AG04450 (cell line): ENCODE measurements at regions not wholly inside any gene's neighbourhood (a gene's known extent, or its start where the extent isn't known, plus 50 kb on each side); places are given as distances from the start of the nearest gene placed in this dataset.
A peak's percentile ranks its signal among the peaks of the same experiment; 100 is the strongest.

ENCODE experiments used
- CTCF ChIA-PET: fragments of 300-600, 350-600 bp; formaldehyde crosslinking; extraction: SDS; loops from one replicate; lab custom pipeline; 2022; ENCODE audit warnings: antibody characterized with exemption, inconsistent platforms; lab: Charles Lee
- POLR2A ChIA-PET: fragments of 350-600 bp; formaldehyde crosslinking; extraction: SDS; loops from one replicate; lab custom pipeline; 2021; ENCODE audit warnings: antibody characterized with exemption, inconsistent platforms; lab: Yijun Ruan, JAX
- DNase-seq: peaks from one replicate; pipeline ENCODE4 v3.0.0-alpha.2; 2011; ENCODE audit warnings: low read depth, low spot score
- H3K27ac ChIP-seq: one replicate; pipeline ENCODE4 v1.5.1; 2012; ENCODE audit warnings: low read depth, low read length, control low read depth
- H3K27me3 ChIP-seq: one replicate; pipeline ENCODE4 v1.6.0; 2012; ENCODE audit warnings: low read length; ENCODE audit not compliant: control insufficient read depth, insufficient read depth
- H3K4me3 ChIP-seq: 2 replicates; pipeline ENCODE4 v1.5.1; 2011; ENCODE audit warnings: mild to moderate bottlenecking, low read depth, low read length, control low read depth
- H3K9me3 ChIP-seq: 2 replicates; pipeline ENCODE4 v1.5.1; 2012; ENCODE audit warnings: low read length; ENCODE audit not compliant: control insufficient read depth, insufficient read depth
- TF ChIP-seq, protein P1 (sequence below): IDR thresholded peaks from 2 replicates; pipeline ENCODE4 v1.5.1; 2011; ENCODE audit warnings: low read depth, low read length, control low read depth, inconsistent platforms

DNA sequence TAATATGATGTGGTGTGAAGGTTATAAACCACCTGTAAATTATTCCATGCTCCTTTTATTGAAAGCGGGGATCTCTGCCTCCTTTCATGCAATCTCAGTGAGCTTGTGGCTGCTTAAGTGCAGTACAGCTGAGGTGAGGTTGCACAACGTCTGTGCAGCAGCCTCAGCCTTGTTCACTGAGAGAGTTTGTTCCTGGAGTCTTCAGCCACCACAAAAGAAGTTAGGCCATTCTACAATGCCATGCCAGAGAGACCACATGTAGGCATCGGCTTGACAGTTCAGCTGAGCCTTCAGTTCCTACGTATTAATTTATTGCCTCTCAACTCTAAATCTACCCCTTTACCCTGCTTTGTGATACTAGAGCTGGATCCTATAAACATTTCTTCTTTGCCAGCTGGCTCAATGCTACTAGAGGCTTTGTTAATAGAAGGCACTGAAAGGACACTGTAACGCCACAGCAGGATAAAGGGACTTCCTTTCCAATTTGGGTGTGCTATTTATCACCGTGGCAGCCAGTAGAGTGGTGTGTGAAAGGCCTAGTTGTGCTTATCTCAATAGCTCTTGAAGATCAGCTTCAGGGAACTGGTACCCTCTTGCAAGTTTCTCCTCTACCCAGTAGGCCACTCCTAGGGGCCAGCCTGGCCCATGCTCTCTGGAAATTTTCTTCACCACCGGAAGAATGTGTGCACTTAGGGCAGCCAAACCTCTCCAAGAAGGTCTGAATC lies 337.7 kb downstream of the IPO8 start:
- DNase-seq = no peak
- Histone ChIP-seq H3K4me3 (no peak overlapping the region), H3K27ac (no peak overlapping the region), H3K27me3 (no peaks in the 10 kb centered on the region), H3K9me3 (no peaks in the 10 kb centered on the region)
- POLR2A ChIA-PET = no interaction called here
- CTCF ChIA-PET = no interaction called here
- TF ChIP-seq, protein P1, sequence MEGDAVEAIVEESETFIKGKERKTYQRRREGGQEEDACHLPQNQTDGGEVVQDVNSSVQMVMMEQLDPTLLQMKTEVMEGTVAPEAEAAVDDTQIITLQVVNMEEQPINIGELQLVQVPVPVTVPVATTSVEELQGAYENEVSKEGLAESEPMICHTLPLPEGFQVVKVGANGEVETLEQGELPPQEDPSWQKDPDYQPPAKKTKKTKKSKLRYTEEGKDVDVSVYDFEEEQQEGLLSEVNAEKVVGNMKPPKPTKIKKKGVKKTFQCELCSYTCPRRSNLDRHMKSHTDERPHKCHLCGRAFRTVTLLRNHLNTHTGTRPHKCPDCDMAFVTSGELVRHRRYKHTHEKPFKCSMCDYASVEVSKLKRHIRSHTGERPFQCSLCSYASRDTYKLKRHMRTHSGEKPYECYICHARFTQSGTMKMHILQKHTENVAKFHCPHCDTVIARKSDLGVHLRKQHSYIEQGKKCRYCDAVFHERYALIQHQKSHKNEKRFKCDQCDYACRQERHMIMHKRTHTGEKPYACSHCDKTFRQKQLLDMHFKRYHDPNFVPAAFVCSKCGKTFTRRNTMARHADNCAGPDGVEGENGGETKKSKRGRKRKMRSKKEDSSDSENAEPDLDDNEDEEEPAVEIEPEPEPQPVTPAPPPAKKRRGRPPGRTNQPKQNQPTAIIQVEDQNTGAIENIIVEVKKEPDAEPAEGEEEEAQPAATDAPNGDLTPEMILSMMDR = no peak

DNA sequence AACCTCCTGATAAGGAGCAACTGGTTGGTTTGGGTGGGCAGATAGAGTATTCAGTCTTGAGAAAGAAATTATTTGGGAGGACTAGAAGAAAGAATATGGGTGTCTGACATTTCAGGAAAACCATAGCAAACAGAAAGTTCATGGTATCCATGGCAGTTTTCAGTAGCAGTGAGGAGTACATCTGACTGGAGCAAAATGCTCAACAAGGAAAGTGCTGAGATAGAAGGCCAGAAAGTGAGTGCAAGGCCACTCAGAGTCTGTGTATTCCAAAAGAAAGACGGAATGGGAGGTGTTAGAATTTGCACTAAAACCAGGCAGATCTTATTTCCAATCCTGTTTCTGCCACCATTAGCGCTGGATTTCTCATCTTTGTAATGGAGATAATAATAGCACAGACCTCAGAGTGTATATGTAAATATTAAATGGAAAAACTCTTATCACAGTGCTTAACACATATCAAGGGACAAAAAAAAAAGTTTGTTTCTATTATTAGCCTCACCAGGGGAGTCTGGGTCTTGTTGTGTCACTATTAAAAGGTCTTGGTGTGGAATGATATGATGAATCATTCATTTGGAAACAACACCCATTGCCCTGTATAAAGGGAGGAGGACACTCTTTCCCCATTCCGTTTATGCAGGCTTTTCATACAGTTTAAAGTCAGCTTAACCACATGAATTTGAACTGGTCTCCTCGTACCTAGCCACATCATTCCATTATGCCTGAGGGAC lies 349.8 kb downstream of the IPO8 start:
- TF ChIP-seq, protein P1 = no peak
- Histone ChIP-seq H3K9me3 (no peaks in the 10 kb centered on the region), H3K27ac (no peak overlapping the region), H3K4me3 (no peak overlapping the region), H3K27me3 (no peaks in the 10 kb centered on the region)
- POLR2A ChIA-PET = no interaction called here
- no peak for DNase-seq
- CTCF ChIA-PET = no interaction called here

DNA sequence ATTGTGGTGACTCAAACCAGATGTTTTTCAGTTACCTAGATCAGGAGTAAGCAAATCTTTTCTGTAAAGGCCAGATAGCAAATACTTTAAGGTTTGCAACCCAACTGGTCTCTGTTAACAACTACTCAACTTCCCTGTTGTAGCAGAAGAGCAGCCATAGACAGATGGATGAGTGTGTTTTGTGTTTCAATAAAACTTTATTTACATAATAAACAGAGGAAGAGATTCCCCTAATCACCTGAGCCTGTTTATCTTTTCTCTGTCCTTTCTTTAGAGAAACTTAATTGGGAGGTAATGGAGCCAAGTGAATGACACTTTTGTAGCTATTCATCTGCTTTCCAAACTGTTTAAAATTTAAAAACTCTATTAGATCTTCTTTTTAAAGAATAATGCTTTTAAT lies 365.1 kb downstream of the IPO8 start:
- ChIA-PET CTCF (no interaction called here), POLR2A (no interaction called here)
- no peak overlapping the region for H3K4me3 ChIP-seq
- no peaks in the 10 kb centered on the region for H3K27me3 ChIP-seq
- H3K9me3 ChIP-seq = peaks cover 8% of the 10 kb centered on the region; the same call in 1 of the 2 replicates
- TF ChIP-seq, protein P1 = no peak
- no peak overlapping the region for H3K27ac ChIP-seq
- DNase-seq = no peak

DNA sequence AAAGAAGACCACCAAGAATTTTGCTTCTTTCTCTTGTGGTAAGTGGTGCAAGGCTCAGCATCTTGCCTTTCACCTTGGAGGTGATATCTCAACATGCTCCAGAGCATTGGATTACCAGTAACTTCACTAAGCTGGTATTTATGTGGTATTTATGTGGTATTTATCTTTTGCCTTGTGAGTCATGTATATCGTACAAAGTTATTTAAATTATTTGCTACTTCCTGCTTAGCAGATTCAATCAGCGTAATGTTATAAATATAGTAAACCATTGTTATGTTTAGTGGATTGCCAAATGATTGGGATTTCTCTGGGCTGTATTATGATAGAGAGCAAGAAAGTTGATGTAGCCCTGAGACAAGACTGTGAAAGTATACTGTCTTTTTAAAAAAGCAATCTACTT lies 366.4 kb downstream of the IPO8 start:
- POLR2A ChIA-PET = no interaction called here
- TF ChIP-seq, protein P1 = no peak
- CTCF ChIA-PET = no interaction called here
- Histone ChIP-seq H3K27me3 (no peaks in the 10 kb centered on the region), H3K4me3 (no peak overlapping the region), H3K9me3 (peaks cover 8% of the 10 kb centered on the region; the same call in 1 of the 2 replicates), H3K27ac (no peak overlapping the region)
- DNase-seq = no peak

DNA sequence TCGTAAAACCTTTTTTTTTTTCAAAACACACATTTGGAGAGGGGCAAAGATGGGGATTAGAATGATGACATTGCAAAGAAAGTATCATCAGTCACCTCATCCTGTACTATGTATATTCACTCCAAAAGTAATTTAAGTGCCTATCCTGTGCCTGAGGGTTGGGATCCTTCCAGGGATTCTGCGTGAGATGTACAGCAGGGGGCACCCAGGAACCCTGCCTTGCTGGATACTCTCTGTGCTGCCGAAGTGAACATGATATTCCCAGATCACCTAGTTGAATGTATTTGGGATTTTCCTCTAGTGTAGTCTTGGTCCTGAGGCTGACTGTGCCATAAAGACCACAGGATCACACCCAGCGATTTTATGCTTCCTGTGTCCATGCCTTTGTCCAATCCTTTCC lies 372.7 kb downstream of the IPO8 start:
- peaks cover 8% of the 10 kb centered on the region; the same call in 1 of the 2 replicates for H3K9me3 ChIP-seq
- H3K27ac ChIP-seq = no peak overlapping the region
- TF ChIP-seq, protein P1 = 0 out of 2 replicates have a peak, but pooled peaks have one; percentile 9
- POLR2A ChIA-PET = no interaction called here
- CTCF ChIA-PET = no interaction called here
- no peak for DNase-seq
- H3K4me3 ChIP-seq = no peak overlapping the region
- H3K27me3 ChIP-seq = no peaks in the 10 kb centered on the region
